HG02571 (cell line): ENCODE measurements at regions not wholly inside any gene's neighbourhood (a gene's known extent, or its start where the extent isn't known, plus 50 kb on each side); places are given as distances from the start of the nearest gene placed in this dataset.

Experiments used
- ATAC-seq: cut with Tn5 transposase; IDR thresholded peaks from one replicate; pipeline ENCODE4 v1.9.1; 2021; ENCODE audit warnings: mild to moderate bottlenecking, moderate library complexity; ENCODE audit not compliant: unreplicated experiment

GRCh38 chr1:58861506-58861905 lies 77.7 kb upstream of the JUN start:
- ATAC-seq: no peak

GRCh38 chr1:58862728-58863385 lies 79.0 kb upstream of the JUN start:
- ATAC-seq: no peak

- ATAC-seq: no peak
These were observed 80.8 kb upstream of the JUN start for GRCh38 chr1:58864654-58865053.

GRCh38 chr1:58866578-58866977 lies 82.7 kb upstream of the JUN start:
- ATAC-seq: no peak

- ATAC-seq: no peak
These were observed 85.9 kb upstream of the JUN start for GRCh38 chr1:58869638-58870297.

GRCh38 chr1:58870298-58870676 lies 86.4 kb upstream of the JUN start:
- ATAC-seq: no peak

GRCh38 chr1:58874342-58874741 lies 90.5 kb upstream of the JUN start:
- ATAC-seq: no peak

GRCh38 chr1:58874757-58875755 lies 91.2 kb upstream of the JUN start:
- no peak for ATAC-seq

- no peak for ATAC-seq
These were observed 95.6 kb upstream of the JUN start for GRCh38 chr1:58879464-58879863.

- no peak for ATAC-seq
These were observed 96.7 kb upstream of the JUN start for GRCh38 chr1:58880592-58880991.

GRCh38 chr1:58881471-58881994 lies 97.7 kb upstream of the JUN start:
- ATAC-seq: no peak

GRCh38 chr1:58882322-58882948 lies 98.6 kb upstream of the JUN start:
- ATAC-seq: no peak

GRCh38 chr1:58883037-58883887 lies 99.4 kb upstream of the JUN start:
- no peak for ATAC-seq

GRCh38 chr1:58883888-58884482 lies 100.1 kb upstream of the JUN start:
- ATAC-seq: no peak

- no peak for ATAC-seq
These were observed 101.1 kb upstream of the JUN start for GRCh38 chr1:58884706-58885661.

GRCh38 chr1:58885998-58886397 lies 102.2 kb upstream of the JUN start:
- no peak for ATAC-seq

GRCh38 chr1:58886611-58887010 lies 102.8 kb upstream of the JUN start:
- no peak for ATAC-seq

- no peak for ATAC-seq
These were observed 103.2 kb upstream of the JUN start for GRCh38 chr1:58887059-58887458.
